UCSD-AML1 (cell line): ENCODE measurements at regions not wholly inside any gene's neighbourhood (a gene's known extent, or its start where the extent isn't known, plus 50 kb on each side); places are given as distances from the start of the nearest gene placed in this dataset.

ENCODE experiments used
- DNase-seq: peaks from one replicate; lab custom pipeline; 2025; ENCODE audit not compliant: unreplicated experiment; lab: John Stamatoyannopoulos, UW

- DNase-seq: no peak
Observed at GRCh38 chr19:31963746-31964145, 381.7 kb upstream of the ZNF507 start.

- DNase-seq: no peak
Observed at GRCh38 chr19:31969016-31969415, 376.4 kb upstream of the ZNF507 start.

- DNase-seq: no peak
Observed at GRCh38 chr19:31970027-31970461, 375.4 kb upstream of the ZNF507 start.

GRCh38 chr19:31974290-31974689 lies 371.1 kb upstream of the ZNF507 start:
- no peak for DNase-seq

GRCh38 chr19:31974941-31975340 lies 370.5 kb upstream of the ZNF507 start:
- DNase-seq: no peak

GRCh38 chr19:31975461-31975860 lies 369.9 kb upstream of the ZNF507 start:
- no peak for DNase-seq

- DNase-seq: no peak
Observed at GRCh38 chr19:31976775-31977536, 368.5 kb upstream of the ZNF507 start.

- DNase-seq: no peak
Observed at GRCh38 chr19:31979362-31979761, 366.0 kb upstream of the ZNF507 start.

GRCh38 chr19:31979949-31980670 lies 365.3 kb upstream of the ZNF507 start:
- DNase-seq: no peak

- DNase-seq: no peak
Observed at GRCh38 chr19:31980796-31981195, 364.6 kb upstream of the ZNF507 start.

- no peak for DNase-seq
Observed at GRCh38 chr19:31981545-31981944, 363.9 kb upstream of the ZNF507 start.

GRCh38 chr19:31983647-31984046 lies 361.8 kb upstream of the ZNF507 start:
- no peak for DNase-seq

GRCh38 chr19:31985001-31985605 lies 360.3 kb upstream of the ZNF507 start:
- no peak for DNase-seq

GRCh38 chr19:31986951-31987350 lies 358.5 kb upstream of the ZNF507 start:
- no peak for DNase-seq

GRCh38 chr19:31988256-31988655 lies 357.2 kb upstream of the ZNF507 start:
- DNase-seq: no peak

GRCh38 chr19:31991984-31992655 lies 353.3 kb upstream of the ZNF507 start:
- DNase-seq: no peak

GRCh38 chr19:31992750-31993149 lies 352.7 kb upstream of the ZNF507 start:
- no peak for DNase-seq

- no peak for DNase-seq
Observed at GRCh38 chr19:31995546-31995945, 349.9 kb upstream of the ZNF507 start.

- DNase-seq: no peak
Observed at GRCh38 chr19:32010071-32010470, 335.3 kb upstream of the ZNF507 start.

GRCh38 chr19:32012206-32012605 lies 333.2 kb upstream of the ZNF507 start:
- no peak for DNase-seq

- no peak for DNase-seq
Observed at GRCh38 chr19:32012886-32013631, 332.4 kb upstream of the ZNF507 start.
